ENCODE measurements at regions not wholly inside any gene's neighbourhood (a gene's known extent, or its start where the extent isn't known, plus 50 kb on each side); places are given as distances from the start of the nearest gene placed in this dataset.
"Not testable (repeated sequence)": the region's sequence is repeated elsewhere in the genome, so short reads cannot be mapped to it uniquely, and the experiment has no call there.

GRCh38 chr4:130029442-130029841 lies 933.5 kb downstream of the C4orf33 start:
- POLR2A ChIA-PET = no interaction called here
- TF ChIP-seq ZBTB20 (tag by site-specific recombination; IDR thresholded peaks at IDR 0.05) = no peak
- no peak for TF ChIP-seq ZNF175 (tag by site-specific recombination; IDR thresholded peaks at IDR 0.05)
- TF ChIP-seq HOXA7 (CRISPR knock-in tag; IDR thresholded peaks at IDR 0.05; ENCODE audit: borderline replicate concordance) = no peak
- no peak for TF ChIP-seq ZNF37A (tag by site-specific recombination; IDR thresholded peaks at IDR 0.05)
- TF ChIP-seq ZNF362 (tag by site-specific recombination; IDR thresholded peaks at IDR 0.05) = no peak
- no peak for TF ChIP-seq ZNF354C (tag by site-specific recombination; IDR thresholded peaks at IDR 0.05; ENCODE audit: borderline replicate concordance, low read depth)
- TF ChIP-seq ZNF146 (tag by site-specific recombination; IDR thresholded peaks at IDR 0.05) = no peak
- TF ChIP-seq ZSCAN16 (tag by site-specific recombination; IDR thresholded peaks at IDR 0.05) = no peak
- no peak for TF ChIP-seq ZNF140 (tag by site-specific recombination; IDR thresholded peaks at IDR 0.05)
- TF ChIP-seq ZBTB7A (tag by site-specific recombination; IDR thresholded peaks at IDR 0.05; ENCODE audit: low read depth) = no peak

GRCh38 chr4:130031858-130032257 lies 935.9 kb downstream of the C4orf33 start:
- no peaks in the 10 kb centered on the region for H3K9me3 ChIP-seq (ENCODE audit: control insufficient read depth, insufficient read depth, low read depth, low read length)
- TF ChIP-seq ZNF394 (tag by site-specific recombination; IDR thresholded peaks at IDR 0.05; ENCODE audit: borderline replicate concordance) (no peak), ZNF274 (IDR thresholded peaks at IDR 0.05; ENCODE audit: low read length) (no peak), ZNF274 (tag by site-specific recombination; IDR thresholded peaks at IDR 0.05; ENCODE audit: borderline replicate concordance) (no peak), GLI2 (tag by site-specific recombination; IDR thresholded peaks at IDR 0.05; ENCODE audit: borderline replicate concordance, low read depth) (no peak), ZNF184 (tag by site-specific recombination; IDR thresholded peaks at IDR 0.05) (no peak), ZNF623 (tag by site-specific recombination; IDR thresholded peaks at IDR 0.05) (no peak), ZNF701 (tag by site-specific recombination; IDR thresholded peaks at IDR 0.05) (no peak), ZBTB1 (tag by site-specific recombination; IDR thresholded peaks at IDR 0.05) (no peak)
- POLR2A ChIA-PET = no interaction called here
- no peak overlapping the region for H3K27ac ChIP-seq (ENCODE audit: extremely low read depth, low read depth, low read length)
- H3K36me3 ChIP-seq (ENCODE audit: control insufficient read depth in 2 of 2, insufficient read depth in 1 of 2, low read length in 2 of 2) = no peaks in the 10 kb centered on the region
- no peaks in the 10 kb centered on the region for H3K4me1 ChIP-seq (ENCODE audit: control insufficient read depth, insufficient read depth, low read length)
- H3K4me3 ChIP-seq (ENCODE audit: low read depth, low read length) = no peak overlapping the region
- CTCF ChIA-PET = no interaction called here

More at GRCh38 chr4:130029442-130029841, 933.5 kb downstream of the C4orf33 start:
- Histone ChIP-seq H3K36me3 (ENCODE audit: control insufficient read depth in 2 of 2, insufficient read depth in 1 of 2, low read length in 2 of 2) (no peaks in the 10 kb centered on the region), H3K27ac (ENCODE audit: extremely low read depth, low read depth, low read length) (no peak overlapping the region), H3K9me3 (ENCODE audit: control insufficient read depth, insufficient read depth, low read depth, low read length) (no peaks in the 10 kb centered on the region), H3K4me3 (ENCODE audit: low read depth, low read length) (no peak overlapping the region), H3K4me1 (ENCODE audit: control insufficient read depth, insufficient read depth, low read length) (no peaks in the 10 kb centered on the region)
- CTCF ChIA-PET = no interaction called here

- H3K27ac ChIP-seq (ENCODE audit: extremely low read depth, low read depth, low read length); POLR2A ChIA-PET; H3K4me1 ChIP-seq (ENCODE audit: control insufficient read depth, insufficient read depth, low read length); H3K4me3 ChIP-seq (ENCODE audit: low read depth, low read length); H3K36me3 ChIP-seq (ENCODE audit: control insufficient read depth in 2 of 2, insufficient read depth in 1 of 2, low read length in 2 of 2); H3K9me3 ChIP-seq (ENCODE audit: control insufficient read depth, insufficient read depth, low read depth, low read length): not testable (repeated sequence)
- CTCF ChIA-PET = interaction anchor here (0.6 kb wide), 1 partner anchor 84 kb away, joined by 3 read pairs; no protein-coding TSS in a partner anchor
- peak; percentile 51; the same call in 1 of the 2 replicates for TF ChIP-seq REST (tag by site-specific recombination; IDR thresholded peaks at IDR 0.05)
- TF ChIP-seq ZBTB8A (tag by site-specific recombination; IDR thresholded peaks at IDR 0.05) = peak; percentile 45; the same call in 1 of the 2 replicates
- peak; percentile 30; the same call in 1 of the 2 replicates for TF ChIP-seq ZNF140 (tag by site-specific recombination; IDR thresholded peaks at IDR 0.05)
- 0 out of 2 replicates have a peak, but pooled peaks have one; percentile 31 for TF ChIP-seq ZBTB21 (tag by site-specific recombination; IDR thresholded peaks at IDR 0.05)
- peak; percentile 60 for TF ChIP-seq ZNF623 (tag by site-specific recombination; IDR thresholded peaks at IDR 0.05)
- 0 out of 2 replicates have a peak, but pooled peaks have one; percentile 17 for TF ChIP-seq ZNF664 (tag by site-specific recombination; IDR thresholded peaks at IDR 0.05)
- peak; percentile 86; the same call in 1 of the 2 replicates for TF ChIP-seq ZNF394 (tag by site-specific recombination; IDR thresholded peaks at IDR 0.05; ENCODE audit: borderline replicate concordance)
- 0 out of 2 replicates have a peak, but pooled peaks have one; percentile 24 for TF ChIP-seq ZXDB (tag by site-specific recombination; IDR thresholded peaks at IDR 0.05)
- TF ChIP-seq ZNF654 (tag by site-specific recombination; IDR thresholded peaks at IDR 0.05; ENCODE audit: low read depth) = peak; percentile 21; the same call in 1 of the 2 replicates
- TF ChIP-seq ZNF510 (tag by site-specific recombination; IDR thresholded peaks at IDR 0.05; ENCODE audit: insufficient replicate concordance) = peak; percentile 45
These were observed 937.7 kb downstream of the C4orf33 start for GRCh38 chr4:130033657-130034056.

All from HEK293 (cell line).